H9 (cell line): ENCODE measurements at regions not wholly inside any gene's neighbourhood (a gene's known extent, or its start where the extent isn't known, plus 50 kb on each side); places are given as distances from the start of the nearest gene placed in this dataset.
A peak's percentile ranks its signal among the peaks of the same experiment; 100 is the strongest.

Experiments used
- DNase-seq: peaks from one replicate; pipeline ENCODE4 v3.0.0-alpha.2; 2017
- H2AFZ ChIP-seq: one replicate; pipeline ENCODE4 v1.6.1; 2013; ENCODE audit warnings: mild to moderate bottlenecking, low read length, control low read depth, moderate library complexity
- H2AK5ac ChIP-seq: 2 replicates; pipeline ENCODE4 v1.6.1; 2013; ENCODE audit warnings: low read length, control low read depth, mixed read lengths; ENCODE audit not compliant: insufficient read length
- H2BK120ac ChIP-seq: one replicate; pipeline ENCODE4 v1.6.1; 2013; ENCODE audit warnings: low read depth, mild to moderate bottlenecking, low read length, control low read depth, inconsistent platforms; ENCODE audit not compliant: poor library complexity, severe bottlenecking
- H2BK12ac ChIP-seq: 2 replicates; pipeline ENCODE4 v1.6.1; 2013; ENCODE audit warnings: low read length, control low read depth, mixed read lengths, low read depth; ENCODE audit not compliant: insufficient read length
- H2BK15ac ChIP-seq: 2 replicates; pipeline ENCODE4 v1.6.1; 2013; ENCODE audit warnings: low read depth, low read length, control low read depth
- H2BK20ac ChIP-seq: one replicate; pipeline ENCODE4 v1.6.1; 2013; ENCODE audit warnings: low read depth, mild to moderate bottlenecking, low read length, control low read depth, inconsistent platforms; ENCODE audit not compliant: poor library complexity, severe bottlenecking
- H2BK5ac ChIP-seq: 2 replicates; pipeline ENCODE4 v1.6.1; 2013; ENCODE audit warnings: low read length, control low read depth, mixed read lengths; ENCODE audit not compliant: insufficient read length
- H3K14ac ChIP-seq: 2 replicates; pipeline ENCODE4 v1.6.1; 2013; ENCODE audit warnings: low read length, control low read depth; ENCODE audit not compliant: insufficient read depth
- H3K18ac ChIP-seq: 2 replicates; pipeline ENCODE4 v1.6.1; 2013; ENCODE audit warnings: low read depth, mild to moderate bottlenecking, mixed read lengths, low read length, control low read depth; ENCODE audit not compliant: insufficient read length
- H3K23ac ChIP-seq: 2 replicates; pipeline ENCODE4 v1.6.1; 2013; ENCODE audit warnings: low read length, control low read depth, mixed read lengths, low read depth; ENCODE audit not compliant: insufficient read length
- H3K23me2 ChIP-seq: 2 replicates; pipeline ENCODE4 v1.6.1; 2013; ENCODE audit warnings: low read depth, mild to moderate bottlenecking, mixed read lengths, low read length, control low read depth; ENCODE audit not compliant: insufficient read length, poor library complexity, severe bottlenecking
- H3K27ac ChIP-seq: 2 replicates; pipeline ENCODE4 v1.5.1; 2013; ENCODE audit warnings: low read length, control low read depth, mixed read lengths, low read depth; ENCODE audit not compliant: insufficient read length
- H3K27me3 ChIP-seq: 2 replicates; pipeline ENCODE4 v1.6.1; 2013; ENCODE audit warnings: low read length, control low read depth, inconsistent platforms; ENCODE audit not compliant: insufficient read depth
- H3K4ac ChIP-seq: 2 replicates; pipeline ENCODE4 v1.6.1; 2013; ENCODE audit warnings: low read depth, mild to moderate bottlenecking, control low read depth, inconsistent platforms, low read length, moderate library complexity
- H3K4me1 ChIP-seq: 2 replicates; pipeline ENCODE4 v1.6.1; 2013; ENCODE audit warnings: low read length, control low read depth, inconsistent platforms; ENCODE audit not compliant: insufficient read depth
- H3K4me2 ChIP-seq: 2 replicates; pipeline ENCODE4 v1.6.1; 2013; ENCODE audit warnings: low read length, control low read depth, mixed read lengths; ENCODE audit not compliant: insufficient read length, insufficient read depth
- H3K56ac ChIP-seq: 2 replicates; pipeline ENCODE4 v1.6.1; 2013; ENCODE audit warnings: low read depth, mild to moderate bottlenecking, mixed read lengths, low read length, control low read depth; ENCODE audit not compliant: insufficient read length
- H3K79me1 ChIP-seq: 2 replicates; pipeline ENCODE4 v1.6.1; 2013; ENCODE audit warnings: low read depth, mild to moderate bottlenecking, moderate library complexity, low read length, control low read depth, inconsistent platforms; ENCODE audit not compliant: insufficient read depth, poor library complexity, severe bottlenecking
- H3K79me2 ChIP-seq: 2 replicates; pipeline ENCODE4 v1.6.1; 2013; ENCODE audit warnings: low read length, control low read depth, inconsistent platforms; ENCODE audit not compliant: insufficient read depth
- H3K9ac ChIP-seq: 2 replicates; pipeline ENCODE4 v1.6.1; 2013; ENCODE audit warnings: low read length, control low read depth, mixed read lengths; ENCODE audit not compliant: insufficient read length; ENCODE audit errors: extremely low read depth
- H3K9me3 ChIP-seq: one replicate; pipeline ENCODE4 v1.6.1; 2013; ENCODE audit warnings: low read depth, low read length, inconsistent platforms; ENCODE audit not compliant: control insufficient read depth
- H3T11ph ChIP-seq: one replicate; pipeline ENCODE4 v1.6.1; 2013; ENCODE audit warnings: mild to moderate bottlenecking, low read length, control low read depth, inconsistent platforms
- H4K20me1 ChIP-seq: one replicate; pipeline ENCODE4 v1.6.1; 2013; ENCODE audit not compliant: control insufficient read depth, insufficient read length, insufficient read depth
- H4K5ac ChIP-seq: 2 replicates; pipeline ENCODE4 v1.6.1; 2013; ENCODE audit warnings: low read depth, mild to moderate bottlenecking, mixed read lengths, low read length, control low read depth; ENCODE audit not compliant: insufficient read length
- H4K8ac ChIP-seq: replicated peaks from 2 replicates; pipeline ENCODE4 v1.6.1; 2013; ENCODE audit warnings: low read length, control low read depth, mixed read lengths, low read depth; ENCODE audit not compliant: insufficient read length
- H4K91ac ChIP-seq: 2 replicates; pipeline ENCODE4 v1.6.1; 2013; ENCODE audit warnings: low read depth, mild to moderate bottlenecking, moderate library complexity, mixed read lengths, low read length, control low read depth; ENCODE audit not compliant: insufficient read length
- H3K27ac Mint-ChIP-seq, 3 experiments: 2 replicates in 2 of 3; 3 replicates in 1 of 3; pipeline ENCODE4 v1.8.0; 2020 to 2021; ENCODE audit warnings: mixed read lengths in 3 of 3, mild to moderate bottlenecking in 1 of 3, moderate library complexity in 1 of 3
- H3K27me3 Mint-ChIP-seq: 2 replicates; pipeline ENCODE4 v1.8.0; 2021; ENCODE audit warnings: low read depth, mild to moderate bottlenecking, moderate library complexity, mixed read lengths
- H3K36me3 Mint-ChIP-seq, 3 experiments: 2 replicates in 2 of 3; 3 replicates in 1 of 3; pipeline ENCODE4 v1.8.0; 2020 to 2021; ENCODE audit warnings: low read depth in 3 of 3, mixed read lengths in 3 of 3; ENCODE audit not compliant: insufficient read depth in 1 of 3
- H3K4me1 Mint-ChIP-seq, 2 experiments: 2 replicates each; pipeline ENCODE4 v1.8.0; 2020; ENCODE audit warnings: mixed read lengths in 2 of 2
- H3K4me3 Mint-ChIP-seq, 2 experiments: 2 replicates in 1 of 2; 3 replicates in 1 of 2; pipeline ENCODE4 v1.8.0; 2020 to 2021; ENCODE audit warnings: mild to moderate bottlenecking in 2 of 2, mixed read lengths in 2 of 2, moderate library complexity in 1 of 2
- H3K9me3 Mint-ChIP-seq, 2 experiments: 2 replicates in 1 of 2; 3 replicates in 1 of 2; pipeline ENCODE4 v1.8.0; 2020; ENCODE audit warnings: mild to moderate bottlenecking in 2 of 2, mixed read lengths in 2 of 2, moderate library complexity in 1 of 2
- CTCF ChIP-seq: fragments of 200-600 bp; sonication (generic); conservative IDR thresholded peaks from 3 replicates; pipeline ENCODE4 v1.8.0; 2021; ENCODE audit warnings: antibody characterized with exemption, mild to moderate bottlenecking
- WGBS: extraction: QIAGEN DNeasy Blood & Tissue Kit; methylation state at CpG from one replicate; pipeline ENCODE4 v1.1.7; 2013; ENCODE audit warnings: missing lambda C conversion rate, low lambda C conversion rate, mixed read lengths; ENCODE audit not compliant: insufficient read length; ENCODE audit errors: extremely low coverage; 5-methylcytosine and 5-hydroxymethylcytosine counted together

GRCh38 chr1:234554218-234554697 lies 55.7 kb downstream of the IRF2BP2 start:
- WGBS: no CpG with 5 or more reads among the region's 7 CpGs

More at GRCh38 chr1:234554218-234554697, 55.7 kb downstream of the IRF2BP2 start:
- Histone ChIP-seq H3T11ph (no peak overlapping the region), H4K8ac (no peak overlapping the region), H2AFZ (no peak overlapping the region), H2BK15ac (no peak overlapping the region), H2BK5ac (no peak overlapping the region), H3K14ac (no peak overlapping the region), H3K4me1 (no peaks in the 10 kb centered on the region), H3K9ac (no peak overlapping the region), H3K18ac (no peak overlapping the region), H2BK120ac (no peak overlapping the region), H3K27ac (no peak overlapping the region), H3K79me2 (no peaks in the 10 kb centered on the region), H3K56ac (no peak overlapping the region), H2BK20ac (no peak overlapping the region), H3K4me2 (no peak overlapping the region), H3K4ac (no peak overlapping the region), H3K27me3 (no peaks in the 10 kb centered on the region), H2BK12ac (no peak overlapping the region), H3K9me3 (no peaks in the 10 kb centered on the region), H3K23ac (no peak overlapping the region), H4K5ac (no peak overlapping the region), H2AK5ac (no peak overlapping the region), H4K91ac (no peak overlapping the region), H3K23me2 (no peaks in the 10 kb centered on the region), H3K79me1 (no peaks in the 10 kb centered on the region), H4K20me1 (no peaks in the 10 kb centered on the region)
- H3K36me3 Mint-ChIP-seq: no peaks in the 10 kb centered on the region
- TF ChIP-seq CTCF: no peak
- no peak for DNase-seq
- no peak overlapping the region for H3K4me3 Mint-ChIP-seq
- no peaks in the 10 kb centered on the region; a peak in 1 of 5 replicates for H3K9me3 Mint-ChIP-seq
- peaks cover 12 to 15% of the 10 kb centered on the region in 2 experiments for H3K4me1 Mint-ChIP-seq
- H3K27ac Mint-ChIP-seq: peak overlapping the region in 1 of 3 experiments; percentile 28; a peak in 1 of 7 replicates
- H3K27me3 Mint-ChIP-seq: no peaks in the 10 kb centered on the region
